H1 (cell line): ENCODE measurements at regions not wholly inside any gene's neighbourhood (a gene's known extent, or its start where the extent isn't known, plus 50 kb on each side); places are given as distances from the start of the nearest gene placed in this dataset.

Experiments used
- ASH2L ChIP-seq: fragments of 200-600, 300-600 bp; sonication (generic); IDR thresholded peaks from one replicate; pipeline ENCODE4 v1.7.1; 2017; ENCODE audit warnings: low read length
- CTCF ChIP-seq, 3 experiments: IDR thresholded peaks; 1 replicate in 2 of 3; 2 replicates in 1 of 3; pipeline versions ENCODE4 v1.5.1 to v1.6.1; 2011; ENCODE audit warnings: low read length in 3 of 3, mild to moderate bottlenecking in 3 of 3, inconsistent platforms in 2 of 3, low read depth in 1 of 3, moderate library complexity in 1 of 3; ENCODE audit not compliant: insufficient read depth in 1 of 3; ENCODE audit errors: control extremely low read depth in 1 of 3
- KDM4A ChIP-seq: IDR thresholded peaks from one replicate; pipeline ENCODE4 v1.7.1; 2012; ENCODE audit warnings: low read depth, mild to moderate bottlenecking, moderate library complexity, low read length, inconsistent platforms; ENCODE audit not compliant: severe bottlenecking
- RNF2 ChIP-seq: fragments of 200-900, 300-1000 bp; sonication (generic); IDR thresholded peaks from 2 replicates; pipeline ENCODE4 v1.7.1; 2016; ENCODE audit warnings: borderline replicate concordance, low read depth, mild to moderate bottlenecking, antibody characterized with exemption, low read length; ENCODE audit not compliant: poor library complexity, severe bottlenecking; ENCODE audit errors: missing control alignments
- SIRT6 ChIP-seq: IDR thresholded peaks from one replicate; pipeline ENCODE4 v1.7.1; 2012; ENCODE audit warnings: low read length, inconsistent platforms
- TEAD4 ChIP-seq: IDR thresholded peaks from 2 replicates; pipeline ENCODE4 v1.6.1; 2012; ENCODE audit warnings: low read depth, low read length, inconsistent platforms, mixed read lengths
- YY1 ChIP-seq: IDR thresholded peaks from 2 replicates; pipeline ENCODE4 v1.6.1; 2011; ENCODE audit warnings: low read depth, mild to moderate bottlenecking, low read length

DNA sequence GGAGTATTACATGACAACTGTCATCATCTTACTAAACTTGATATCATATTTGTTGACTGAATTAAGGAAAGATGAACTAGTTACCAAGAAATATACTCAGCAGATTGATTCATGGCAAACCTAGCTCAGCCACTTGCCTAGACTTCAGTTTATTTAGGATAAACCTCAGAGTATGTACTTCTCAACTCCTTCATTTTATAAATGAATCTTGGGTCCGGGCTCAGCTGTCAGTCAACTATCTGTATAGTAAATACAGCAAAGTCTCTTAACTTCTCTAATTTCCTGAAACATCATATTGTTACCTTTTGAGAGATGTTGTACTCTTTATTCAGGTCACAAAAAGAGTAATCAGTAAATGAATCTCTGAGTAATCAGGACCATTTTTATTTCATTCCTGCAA lies 211.0 kb upstream of the KLF14 start (continued):
- no peak for TF ChIP-seq RNF2
- TF ChIP-seq TEAD4, result no peak
- no peak for TF ChIP-seq KDM4A
- no peak for TF ChIP-seq YY1
- TF ChIP-seq ASH2L, result no peak
- no peak for TF ChIP-seq CTCF (IDR thresholded peaks at IDR 0.05; ENCODE audit: control extremely low read depth in 1 of 3, insufficient read depth in 1 of 3, low read depth in 1 of 3, low read length in 3 of 3)
- no peak for TF ChIP-seq SIRT6
- TF ChIP-seq, all 59 proteins: peak for 0
